A673 (cell line): ENCODE measurements at regions not wholly inside any gene's neighbourhood (a gene's known extent, or its start where the extent isn't known, plus 50 kb on each side); places are given as distances from the start of the nearest gene placed in this dataset.

ENCODE experiments used
- BruUV-seq: library from RNA; stranded (reverse); fragments of 400-500 nt; replicated peaks from 2 replicates; lab custom pipeline; 2021; lab: Mats Ljungman, UMichigan
- CTCF ChIA-PET: fragments of 300-600 bp; sonication (Branson Sonifier 250); formaldehyde crosslinking; loops from one replicate; lab custom pipeline; 2022; ENCODE audit warnings: antibody characterized with exemption; lab: Charles Lee
- POLR2A ChIA-PET: fragments of 300-600 bp; sonication (Branson Sonifier 250); formaldehyde crosslinking; loops from one replicate; lab custom pipeline; 2022; ENCODE audit warnings: antibody characterized with exemption; ENCODE audit not compliant: low non-redundant PET; lab: Charles Lee
- DNase-seq: peaks from one replicate; pipeline ENCODE4 v3.0.0-alpha.2; 2015; ENCODE audit warnings: low spot score
- H3K27ac ChIP-seq: fragments of 200-600 bp; sonication (generic); 2 replicates; pipeline ENCODE4 v1.5.1; 2016; ENCODE audit warnings: mixed run types, low read depth, mild to moderate bottlenecking, mixed read lengths, antibody characterized with exemption, low read length; ENCODE audit not compliant: poor library complexity, severe bottlenecking
- H3K27me3 ChIP-seq: fragments of 200-600 bp; sonication (generic); replicated peaks from 2 replicates; pipeline ENCODE4 v1.6.1; 2017; ENCODE audit warnings: mixed run types, low read depth, mild to moderate bottlenecking, mixed read lengths, antibody characterized with exemption, low read length; ENCODE audit not compliant: insufficient read depth, poor library complexity
- H3K36me3 ChIP-seq: fragments of 200-600 bp; sonication (generic); 2 replicates; pipeline ENCODE4 v1.6.1; 2016; ENCODE audit warnings: mixed run types, mild to moderate bottlenecking, mixed read lengths, antibody characterized with exemption, low read length; ENCODE audit not compliant: insufficient read depth, poor library complexity, severe bottlenecking
- H3K4me1 ChIP-seq: fragments of 200-600 bp; sonication (generic); 2 replicates; pipeline ENCODE4 v1.6.1; 2017; ENCODE audit warnings: mixed run types, mild to moderate bottlenecking, mixed read lengths, antibody characterized with exemption, low read length; ENCODE audit not compliant: insufficient read depth, poor library complexity, severe bottlenecking
- H3K4me3 ChIP-seq: fragments of 200-600 bp; sonication (generic); 2 replicates; pipeline ENCODE4 v1.5.1; 2016; ENCODE audit warnings: low read depth, mixed run types, mild to moderate bottlenecking, mixed read lengths, low read length; ENCODE audit not compliant: poor library complexity, severe bottlenecking
- H3K9me3 ChIP-seq: fragments of 200-600 bp; sonication (generic); 2 replicates; pipeline ENCODE4 v1.6.1; 2016; ENCODE audit warnings: mixed run types, low read depth, mild to moderate bottlenecking, mixed read lengths, antibody characterized with exemption, low read length; ENCODE audit not compliant: poor library complexity, severe bottlenecking
- EZH2 ChIP-seq: fragments of 200-600 bp; sonication (generic); IDR thresholded peaks from 2 replicates; pipeline ENCODE4 v1.6.1; 2017; ENCODE audit warnings: borderline replicate concordance, low read depth, mild to moderate bottlenecking, mixed read lengths, antibody characterized with exemption, low read length; ENCODE audit not compliant: poor library complexity, severe bottlenecking
- intact Hi-C: fragments of 100-400 bp; cut with micrococcal nuclease; formaldehyde crosslinking; loops from one replicate; pipeline ENCODE4 v1.10.0; 2022; ENCODE audit not compliant: unreplicated experiment
- TF ChIP-seq, protein P1 (sequence below): fragments of 300-800, 200-600 bp; sonication (generic); conservative IDR thresholded peaks from 2 replicates; pipeline ENCODE4 v1.5.1; 2017; ENCODE audit warnings: low read depth, mild to moderate bottlenecking, antibody characterized with exemption, low read length, moderate library complexity, mixed read lengths

DNA sequence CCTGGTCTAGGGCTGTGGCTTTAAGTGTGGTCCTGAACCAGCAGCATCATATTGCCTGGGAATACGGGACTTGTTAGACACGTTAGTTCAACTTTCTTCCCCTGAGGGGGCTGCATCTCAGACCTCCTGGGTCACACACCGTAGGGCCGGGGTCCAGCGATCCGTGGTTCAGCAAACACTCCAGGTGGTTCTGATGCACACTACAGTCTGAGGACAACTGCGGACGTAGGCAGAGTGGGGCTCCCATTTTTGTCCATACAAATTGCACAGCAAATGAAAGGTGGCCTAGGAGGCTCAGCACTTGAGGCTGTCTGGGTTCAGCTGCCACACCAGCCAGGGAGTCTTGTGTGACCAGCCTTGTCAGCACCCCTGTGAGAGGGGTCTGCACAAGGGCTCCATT is 233.1 kb downstream of the QKI start:
- H3K27ac ChIP-seq = no peak overlapping the region
- POLR2A ChIA-PET = no interaction called here

DNA sequence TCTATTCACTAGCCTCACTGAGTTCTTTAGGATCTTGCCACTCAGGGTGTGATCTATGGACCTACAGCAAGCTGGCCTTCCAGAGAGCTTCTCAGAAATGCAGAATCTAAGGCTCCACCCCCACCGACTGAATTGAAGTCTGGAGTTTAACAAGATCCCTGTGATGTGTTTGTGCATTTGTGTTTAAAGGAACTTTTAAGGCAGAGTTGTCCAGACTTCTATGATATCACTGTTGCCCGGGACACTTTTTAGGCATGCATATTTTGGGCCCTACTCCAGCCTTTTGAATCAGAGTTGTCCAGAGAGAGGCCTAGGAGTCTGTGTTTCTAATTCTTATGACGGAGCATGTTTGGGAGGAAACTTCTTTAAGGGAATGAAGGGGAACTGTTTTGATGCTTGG is 232.3 kb downstream of the QKI start:
- TF ChIP-seq, protein P1, sequence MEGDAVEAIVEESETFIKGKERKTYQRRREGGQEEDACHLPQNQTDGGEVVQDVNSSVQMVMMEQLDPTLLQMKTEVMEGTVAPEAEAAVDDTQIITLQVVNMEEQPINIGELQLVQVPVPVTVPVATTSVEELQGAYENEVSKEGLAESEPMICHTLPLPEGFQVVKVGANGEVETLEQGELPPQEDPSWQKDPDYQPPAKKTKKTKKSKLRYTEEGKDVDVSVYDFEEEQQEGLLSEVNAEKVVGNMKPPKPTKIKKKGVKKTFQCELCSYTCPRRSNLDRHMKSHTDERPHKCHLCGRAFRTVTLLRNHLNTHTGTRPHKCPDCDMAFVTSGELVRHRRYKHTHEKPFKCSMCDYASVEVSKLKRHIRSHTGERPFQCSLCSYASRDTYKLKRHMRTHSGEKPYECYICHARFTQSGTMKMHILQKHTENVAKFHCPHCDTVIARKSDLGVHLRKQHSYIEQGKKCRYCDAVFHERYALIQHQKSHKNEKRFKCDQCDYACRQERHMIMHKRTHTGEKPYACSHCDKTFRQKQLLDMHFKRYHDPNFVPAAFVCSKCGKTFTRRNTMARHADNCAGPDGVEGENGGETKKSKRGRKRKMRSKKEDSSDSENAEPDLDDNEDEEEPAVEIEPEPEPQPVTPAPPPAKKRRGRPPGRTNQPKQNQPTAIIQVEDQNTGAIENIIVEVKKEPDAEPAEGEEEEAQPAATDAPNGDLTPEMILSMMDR = no peak
- no peak for TF ChIP-seq EZH2
- no TSS peak for BruUV-seq

More for the DNA sequence above, 233.1 kb downstream of the QKI start:
- no peak overlapping the region for H3K4me3 ChIP-seq
- no TSS peak for BruUV-seq
- no peaks in the 10 kb centered on the region for H3K4me1 ChIP-seq
- no peaks in the 10 kb centered on the region for H3K36me3 ChIP-seq
- H3K9me3 ChIP-seq = no peaks in the 10 kb centered on the region
- intact Hi-C loops = no loop called here
- TF ChIP-seq EZH2 = no peak
- TF ChIP-seq, protein P1 = no peak
- no peak for DNase-seq
- no peaks in the 10 kb centered on the region for H3K27me3 ChIP-seq
- CTCF ChIA-PET = no interaction called here

DNA sequence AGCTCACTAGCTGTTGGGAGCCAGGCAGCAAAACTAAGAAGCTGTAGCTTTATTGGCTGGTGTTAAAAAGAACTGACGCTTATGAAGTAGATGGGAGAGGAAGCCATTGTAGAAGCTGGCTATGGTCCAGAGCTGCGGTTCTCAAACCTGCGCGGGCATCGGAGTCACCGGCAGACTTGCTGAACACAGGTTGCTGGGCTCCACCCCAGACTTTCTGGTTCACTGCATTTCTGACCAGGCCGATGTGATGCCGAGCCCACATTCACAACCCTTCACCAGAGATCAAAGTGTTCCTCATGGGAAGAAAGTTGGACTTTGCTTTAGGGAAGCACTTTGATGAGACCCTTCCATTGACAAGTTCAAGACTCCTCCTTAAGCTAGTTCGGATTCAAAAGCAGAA is 231.6 kb downstream of the QKI start:
- intact Hi-C loops = no loop called here
- Histone ChIP-seq H3K9me3 (no peaks in the 10 kb centered on the region), H3K4me3 (no peak overlapping the region), H3K27me3 (no peaks in the 10 kb centered on the region), H3K36me3 (no peaks in the 10 kb centered on the region), H3K4me1 (no peaks in the 10 kb centered on the region), H3K27ac (no peak overlapping the region)
- DNase-seq = no peak
- ChIA-PET POLR2A (no interaction called here), CTCF (no interaction called here)
- TF ChIP-seq EZH2 = no peak
- TF ChIP-seq, protein P1 = no peak
- BruUV-seq = no TSS peak

More for the DNA sequence above, 232.3 kb downstream of the QKI start:
- Histone ChIP-seq H3K4me1 (no peaks in the 10 kb centered on the region), H3K36me3 (no peaks in the 10 kb centered on the region), H3K9me3 (no peaks in the 10 kb centered on the region), H3K4me3 (no peak overlapping the region), H3K27me3 (no peaks in the 10 kb centered on the region), H3K27ac (no peak overlapping the region)
- intact Hi-C loops = no loop called here
- POLR2A ChIA-PET = no interaction called here
- no peak for DNase-seq
- CTCF ChIA-PET = no interaction called here
